Left lung (tissue), 4 donors: ENCODE measurements at regions not wholly inside any gene's neighbourhood (a gene's known extent, or its start where the extent isn't known, plus 50 kb on each side); places are given as distances from the start of the nearest gene placed in this dataset.

Experiments used
- ATAC-seq: fragments of 200-7000 bp; cut with Tn5 transposase; one replicate; pipeline ENCODE4 v1.9.1; 2020; ENCODE audit warnings: moderate library complexity
- DNase-seq, 4 donors: peaks; one replicate each; pipeline ENCODE4 v3.0.0-alpha.2; 2013 to 2020
- H3K27ac ChIP-seq, 2 donors: fragments of 200-600 bp; sonication (generic) in 1 of 2; one replicate each; pipeline versions ENCODE4 v1.5.0 to v1.8.0; 2020 to 2021
- H3K27me3 ChIP-seq, 2 donors: fragments of 200-600 bp; sonication (generic) in 1 of 2; one replicate each; pipeline versions ENCODE4 v1.5.0 to v1.8.0; 2020 to 2021
- H3K36me3 ChIP-seq, 2 donors: fragments of 200-600 bp; sonication (generic) in 1 of 2; one replicate each; pipeline versions ENCODE4 v1.5.0 to v1.8.0; 2020 to 2021
- H3K4me1 ChIP-seq, 2 donors: fragments of 200-600 bp; one replicate each; pipeline ENCODE4 v1.8.0; 2021
- H3K4me3 ChIP-seq, 2 donors: fragments of 200-600 bp; sonication (generic) in 1 of 2; one replicate each; pipeline versions ENCODE4 v1.5.0 to v1.8.0; 2020 to 2021; ENCODE audit warnings: mild to moderate bottlenecking in 1 of 2
- H3K9me3 ChIP-seq, 2 donors: fragments of 200-600 bp; sonication (generic) in 1 of 2; one replicate each; pipeline versions ENCODE4 v1.5.0 to v1.8.0; 2020 to 2021
- intact Hi-C, 2 donors: fragments of 100-400 bp; cut with DNase I; formaldehyde crosslinking; loops; one replicate each; pipeline versions ENCODE4 v1.11.2 to v1.14.2; 2022
- TF ChIP-seq, protein P1 (sequence below), 2 donors: fragments of 200-600 bp; sonication (generic) in 1 of 2; IDR thresholded peaks; one replicate each; pipeline versions ENCODE4 v1.5.0 to v1.8.0; 2021; ENCODE audit warnings: antibody characterized with exemption in 2 of 2
- donor health status: DM: no; HTN: yes; CAD: no.
- donor health status: DM: no; HTN: no; CAD: no.

DNA sequence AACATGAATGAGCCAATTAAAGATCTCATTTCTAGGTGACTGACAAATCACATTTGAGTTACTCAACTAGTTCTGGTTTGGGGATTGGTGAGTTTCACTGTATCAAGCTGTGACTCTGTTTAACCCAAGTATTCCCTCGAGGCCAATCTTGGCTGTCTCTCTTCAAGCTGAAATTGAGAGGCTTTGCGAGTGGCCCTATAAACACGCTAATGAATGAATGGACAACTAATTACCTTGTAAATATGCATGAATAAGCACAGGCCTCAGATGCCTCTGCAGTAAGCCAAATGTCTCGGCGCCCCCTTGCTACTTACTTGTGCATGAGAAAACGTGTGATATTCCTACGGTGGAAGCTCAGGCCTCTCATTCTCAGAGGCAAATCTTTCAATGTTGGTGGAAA lies 450.3 kb upstream of the PSMD7 start:
- Histone ChIP-seq H3K4me3 (no peak overlapping the region), H3K4me1 (no peaks in the 10 kb centered on the region), H3K27ac (no peak overlapping the region), H3K9me3 (no peaks in the 10 kb centered on the region), H3K27me3 (no peaks in the 10 kb centered on the region), H3K36me3 (no peaks in the 10 kb centered on the region)
- DNase-seq (no peak), ATAC-seq (no peak)
- TF ChIP-seq, protein P1, sequence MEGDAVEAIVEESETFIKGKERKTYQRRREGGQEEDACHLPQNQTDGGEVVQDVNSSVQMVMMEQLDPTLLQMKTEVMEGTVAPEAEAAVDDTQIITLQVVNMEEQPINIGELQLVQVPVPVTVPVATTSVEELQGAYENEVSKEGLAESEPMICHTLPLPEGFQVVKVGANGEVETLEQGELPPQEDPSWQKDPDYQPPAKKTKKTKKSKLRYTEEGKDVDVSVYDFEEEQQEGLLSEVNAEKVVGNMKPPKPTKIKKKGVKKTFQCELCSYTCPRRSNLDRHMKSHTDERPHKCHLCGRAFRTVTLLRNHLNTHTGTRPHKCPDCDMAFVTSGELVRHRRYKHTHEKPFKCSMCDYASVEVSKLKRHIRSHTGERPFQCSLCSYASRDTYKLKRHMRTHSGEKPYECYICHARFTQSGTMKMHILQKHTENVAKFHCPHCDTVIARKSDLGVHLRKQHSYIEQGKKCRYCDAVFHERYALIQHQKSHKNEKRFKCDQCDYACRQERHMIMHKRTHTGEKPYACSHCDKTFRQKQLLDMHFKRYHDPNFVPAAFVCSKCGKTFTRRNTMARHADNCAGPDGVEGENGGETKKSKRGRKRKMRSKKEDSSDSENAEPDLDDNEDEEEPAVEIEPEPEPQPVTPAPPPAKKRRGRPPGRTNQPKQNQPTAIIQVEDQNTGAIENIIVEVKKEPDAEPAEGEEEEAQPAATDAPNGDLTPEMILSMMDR (IDR thresholded peaks at IDR 0.05), result no peak
- intact Hi-C loops, result no loop called here

- Histone ChIP-seq H3K27ac (no peak overlapping the region), H3K27me3 (no peaks in the 10 kb centered on the region), H3K4me1 (no peaks in the 10 kb centered on the region), H3K36me3 (no peaks in the 10 kb centered on the region), H3K9me3 (no peaks in the 10 kb centered on the region), H3K4me3 (no peak overlapping the region)
- intact Hi-C loops, result no loop called here
- no peak for ATAC-seq
- no peak for DNase-seq
- TF ChIP-seq, protein P1 (IDR thresholded peaks at IDR 0.05), result no peak
Measured at GRCh38 chr16:73846007-73846330, 450.6 kb upstream of the PSMD7 start.

DNA sequence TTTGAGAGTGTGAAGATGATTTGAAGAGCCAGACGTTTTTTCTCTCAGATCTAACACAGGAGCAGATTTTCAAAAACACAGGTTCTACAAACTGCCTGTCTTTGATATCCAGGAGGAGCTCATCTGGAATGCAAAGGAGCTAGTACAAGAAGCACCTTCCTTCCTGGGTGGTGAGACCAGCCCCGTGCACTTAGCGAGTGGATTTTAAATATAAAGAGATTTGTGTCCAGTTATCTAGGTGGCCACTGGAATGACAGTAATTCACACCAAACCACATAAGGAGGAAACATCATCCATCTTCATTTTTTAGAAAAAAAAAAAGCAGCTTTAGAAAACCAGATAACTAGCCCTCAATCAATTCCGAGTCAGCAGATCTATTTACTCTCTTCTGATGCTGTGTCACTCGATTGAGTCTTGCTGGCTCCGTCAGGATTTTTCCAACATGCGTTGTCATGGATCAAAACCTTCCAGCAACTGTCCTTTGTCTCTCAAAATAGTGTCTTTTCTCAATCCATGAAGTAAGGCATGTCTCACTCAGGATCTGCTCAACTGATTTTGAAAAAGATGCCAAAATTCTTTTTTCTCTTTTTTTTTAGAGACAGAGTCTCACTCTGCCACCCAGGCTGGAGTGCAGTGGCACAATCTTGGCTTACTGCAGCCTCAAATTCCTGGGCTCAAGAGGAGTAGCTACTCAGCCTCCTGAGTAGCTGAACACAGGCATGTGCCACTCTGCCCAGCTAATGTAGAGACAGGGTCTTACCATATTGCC lies 451.2 kb upstream of the PSMD7 start:
- no peak for DNase-seq
- Histone ChIP-seq H3K27ac (no peak overlapping the region), H3K9me3 (no peaks in the 10 kb centered on the region), H3K4me3 (no peak overlapping the region), H3K4me1 (no peaks in the 10 kb centered on the region), H3K27me3 (no peaks in the 10 kb centered on the region), H3K36me3 (no peaks in the 10 kb centered on the region)
- TF ChIP-seq, protein P1 (IDR thresholded peaks at IDR 0.05), result no peak
- intact Hi-C loops, result no loop called here
- ATAC-seq, result no peak

DNA sequence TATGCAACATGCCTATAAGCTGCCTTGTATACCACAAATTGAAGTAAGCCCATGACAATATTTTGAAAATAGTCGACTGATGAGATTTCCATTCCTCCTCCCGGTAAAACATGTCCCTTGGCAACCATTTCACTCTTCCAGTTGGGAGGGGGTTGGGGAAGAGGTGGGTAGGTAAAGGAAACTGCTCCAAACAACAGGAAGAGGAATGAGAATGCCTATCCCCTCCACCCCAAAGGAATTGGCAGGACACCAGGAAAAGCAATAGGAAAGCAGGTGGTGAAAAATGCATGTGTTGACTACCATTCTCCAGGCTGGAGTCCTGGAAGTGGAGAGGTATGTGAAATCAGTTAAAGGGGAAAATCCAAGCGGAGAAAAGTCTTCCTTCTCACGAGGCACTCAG lies 455.9 kb upstream of the PSMD7 start:
- intact Hi-C loops, result no loop called here
- DNase-seq, result no peak

GRCh38 chr16:73831220-73831619 lies 465.4 kb upstream of the PSMD7 start:
- TF ChIP-seq, protein P1 (IDR thresholded peaks at IDR 0.05), result no peak
- H3K9me3 ChIP-seq, result no peaks in the 10 kb centered on the region
- DNase-seq, result no peak
- no peaks in the 10 kb centered on the region for H3K36me3 ChIP-seq
- intact Hi-C loops, result no loop called here
- no peaks in the 10 kb centered on the region for H3K27me3 ChIP-seq
- no peaks in the 10 kb centered on the region for H3K4me1 ChIP-seq
- ATAC-seq, result no peak
- no peak overlapping the region for H3K4me3 ChIP-seq
- no peak overlapping the region for H3K27ac ChIP-seq

More for the DNA sequence above, 455.9 kb upstream of the PSMD7 start:
- TF ChIP-seq, protein P1 (IDR thresholded peaks at IDR 0.05), result no peak
- Histone ChIP-seq H3K4me1 (no peaks in the 10 kb centered on the region), H3K36me3 (no peaks in the 10 kb centered on the region), H3K27ac (no peak overlapping the region), H3K4me3 (no peak overlapping the region), H3K27me3 (no peaks in the 10 kb centered on the region), H3K9me3 (no peaks in the 10 kb centered on the region)
- no peak for ATAC-seq
